ENCODE measurements at regions not wholly inside any gene's neighbourhood (a gene's known extent, or its start where the extent isn't known, plus 50 kb on each side); places are given as distances from the start of the nearest gene placed in this dataset.
"Not testable (repeated sequence)": the region's sequence is repeated elsewhere in the genome, so short reads cannot be mapped to it uniquely, and the experiment has no call there.

DNA sequence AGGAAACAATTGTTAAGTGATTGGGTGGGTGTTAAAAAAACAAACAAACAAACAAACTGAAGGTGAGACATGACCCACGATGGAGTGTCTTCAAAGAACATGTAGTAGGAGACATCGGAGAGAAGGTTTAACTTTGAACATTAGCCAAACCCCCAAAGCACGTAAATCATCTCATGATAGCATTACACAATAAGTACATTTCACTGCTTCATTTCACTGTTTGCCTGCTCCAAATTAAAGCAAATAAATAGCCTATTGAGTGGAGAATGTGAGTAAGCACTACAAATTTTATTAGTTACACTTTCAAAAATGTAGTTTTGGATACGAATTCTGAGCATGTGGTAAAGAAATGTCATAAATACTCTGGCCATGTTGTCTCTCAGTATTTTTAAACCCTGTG lies 287.0 kb downstream of the SI start:
- TF ChIP-seq, protein P1, sequence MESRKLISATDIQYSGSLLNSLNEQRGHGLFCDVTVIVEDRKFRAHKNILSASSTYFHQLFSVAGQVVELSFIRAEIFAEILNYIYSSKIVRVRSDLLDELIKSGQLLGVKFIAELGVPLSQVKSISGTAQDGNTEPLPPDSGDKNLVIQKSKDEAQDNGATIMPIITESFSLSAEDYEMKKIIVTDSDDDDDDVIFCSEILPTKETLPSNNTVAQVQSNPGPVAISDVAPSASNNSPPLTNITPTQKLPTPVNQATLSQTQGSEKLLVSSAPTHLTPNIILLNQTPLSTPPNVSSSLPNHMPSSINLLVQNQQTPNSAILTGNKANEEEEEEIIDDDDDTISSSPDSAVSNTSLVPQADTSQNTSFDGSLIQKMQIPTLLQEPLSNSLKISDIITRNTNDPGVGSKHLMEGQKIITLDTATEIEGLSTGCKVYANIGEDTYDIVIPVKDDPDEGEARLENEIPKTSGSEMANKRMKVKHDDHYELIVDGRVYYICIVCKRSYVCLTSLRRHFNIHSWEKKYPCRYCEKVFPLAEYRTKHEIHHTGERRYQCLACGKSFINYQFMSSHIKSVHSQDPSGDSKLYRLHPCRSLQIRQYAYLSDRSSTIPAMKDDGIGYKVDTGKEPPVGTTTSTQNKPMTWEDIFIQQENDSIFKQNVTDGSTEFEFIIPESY (IDR thresholded peaks at IDR 0.05; ENCODE audit: extremely low read depth, insufficient replicate concordance, low read length): no peak
- TF ChIP-seq CEBPB (IDR thresholded peaks at IDR 0.05; ENCODE audit: low read depth): no peak
- TF ChIP-seq, protein P2, sequence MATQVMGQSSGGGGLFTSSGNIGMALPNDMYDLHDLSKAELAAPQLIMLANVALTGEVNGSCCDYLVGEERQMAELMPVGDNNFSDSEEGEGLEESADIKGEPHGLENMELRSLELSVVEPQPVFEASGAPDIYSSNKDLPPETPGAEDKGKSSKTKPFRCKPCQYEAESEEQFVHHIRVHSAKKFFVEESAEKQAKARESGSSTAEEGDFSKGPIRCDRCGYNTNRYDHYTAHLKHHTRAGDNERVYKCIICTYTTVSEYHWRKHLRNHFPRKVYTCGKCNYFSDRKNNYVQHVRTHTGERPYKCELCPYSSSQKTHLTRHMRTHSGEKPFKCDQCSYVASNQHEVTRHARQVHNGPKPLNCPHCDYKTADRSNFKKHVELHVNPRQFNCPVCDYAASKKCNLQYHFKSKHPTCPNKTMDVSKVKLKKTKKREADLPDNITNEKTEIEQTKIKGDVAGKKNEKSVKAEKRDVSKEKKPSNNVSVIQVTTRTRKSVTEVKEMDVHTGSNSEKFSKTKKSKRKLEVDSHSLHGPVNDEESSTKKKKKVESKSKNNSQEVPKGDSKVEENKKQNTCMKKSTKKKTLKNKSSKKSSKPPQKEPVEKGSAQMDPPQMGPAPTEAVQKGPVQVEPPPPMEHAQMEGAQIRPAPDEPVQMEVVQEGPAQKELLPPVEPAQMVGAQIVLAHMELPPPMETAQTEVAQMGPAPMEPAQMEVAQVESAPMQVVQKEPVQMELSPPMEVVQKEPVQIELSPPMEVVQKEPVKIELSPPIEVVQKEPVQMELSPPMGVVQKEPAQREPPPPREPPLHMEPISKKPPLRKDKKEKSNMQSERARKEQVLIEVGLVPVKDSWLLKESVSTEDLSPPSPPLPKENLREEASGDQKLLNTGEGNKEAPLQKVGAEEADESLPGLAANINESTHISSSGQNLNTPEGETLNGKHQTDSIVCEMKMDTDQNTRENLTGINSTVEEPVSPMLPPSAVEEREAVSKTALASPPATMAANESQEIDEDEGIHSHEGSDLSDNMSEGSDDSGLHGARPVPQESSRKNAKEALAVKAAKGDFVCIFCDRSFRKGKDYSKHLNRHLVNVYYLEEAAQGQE (IDR thresholded peaks at IDR 0.05; ENCODE audit: low read depth): no peak
- no peak for TF ChIP-seq TCF7L2 (IDR thresholded peaks at IDR 0.05; ENCODE audit: borderline replicate concordance, extremely low read depth, insufficient read depth, insufficient read length)
- Histone ChIP-seq H3K27ac (ENCODE audit: low read depth, low read length) (no peak overlapping the region), H3K79me2 (ENCODE audit: insufficient read depth, low read length) (no peaks in the 10 kb centered on the region), H3K4me2 (ENCODE audit: low read length) (no peak overlapping the region), H3K9me2 (ENCODE audit: insufficient read depth) (no peaks in the 10 kb centered on the region; the same call in 1 of the 2 replicates), H3K4me1 (ENCODE audit: control insufficient read depth in 1 of 2, insufficient read depth in 2 of 2, low read length in 2 of 2) (no peaks in the 10 kb centered on the region), H3K36me3 (ENCODE audit: control insufficient read depth in 1 of 2, insufficient read depth in 2 of 2, low read length in 2 of 2) (no peaks in the 10 kb centered on the region), H3K27me3 (ENCODE audit: insufficient read depth, low read length) (no peaks in the 10 kb centered on the region), H3K9ac (ENCODE audit: low read length) (no peak overlapping the region), H3K9me3 (ENCODE audit: control insufficient read depth in 1 of 2, insufficient read depth in 1 of 2, low read depth in 1 of 2, low read length in 2 of 2) (no peaks in the 10 kb centered on the region), H3K4me3 (replicated peaks in 1 of 2; ENCODE audit: low read depth in 1 of 2, low read length in 2 of 2) (no peak overlapping the region), H4K20me1 (ENCODE audit: insufficient read depth) (no peaks in the 10 kb centered on the region), H2AFZ (ENCODE audit: low read depth, low read length, poor library complexity, severe bottlenecking) (no peak overlapping the region)
- no peak for DNase-seq (ENCODE audit: low read depth, low spot score)
- POLR2A ChIA-PET: no interaction called here
- CTCF ChIA-PET: no interaction called here
- RAD21 ChIA-PET (ENCODE audit: low non-redundant PET in 1 of 2, low total read pairs in 2 of 2, uncharacterized antibody in 2 of 2, unreplicated experiment in 2 of 2): no interaction called here
- BruUV-seq (replicated peaks): no TSS peak
- intact Hi-C loops (cut with micrococcal nuclease): no loop called here
- ATAC-seq: no peak

DNA sequence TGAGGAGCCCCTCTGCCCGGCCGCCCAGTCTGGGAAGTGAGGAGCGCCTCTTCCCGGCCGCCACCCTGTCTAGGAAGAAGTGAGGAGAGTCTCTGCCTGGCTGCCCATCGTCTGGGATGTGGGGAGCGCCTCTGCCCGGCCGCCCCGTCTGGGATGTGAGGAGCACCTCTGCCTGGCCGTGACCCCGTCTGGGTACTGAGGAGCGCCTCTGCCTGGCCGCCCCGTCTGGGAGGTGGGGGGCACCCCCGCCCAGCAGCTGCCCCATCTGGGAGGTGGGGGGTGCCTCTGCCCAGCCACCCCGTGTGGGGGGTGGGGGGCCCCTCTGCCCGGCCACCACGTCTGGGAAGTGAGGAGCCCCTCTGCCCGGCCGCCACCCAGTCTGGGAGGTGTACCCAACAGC lies 293.9 kb downstream of the SI start:
- H2AFZ ChIP-seq (ENCODE audit: low read depth, low read length, poor library complexity, severe bottlenecking); BruUV-seq (replicated peaks); H3K36me3 ChIP-seq (ENCODE audit: control insufficient read depth in 1 of 2, insufficient read depth in 2 of 2, low read length in 2 of 2); H3K27ac ChIP-seq (ENCODE audit: low read depth, low read length); CTCF ChIA-PET; POLR2A ChIA-PET; H3K9me2 ChIP-seq (ENCODE audit: insufficient read depth); H3K4me2 ChIP-seq (ENCODE audit: low read length); DNase-seq (ENCODE audit: low read depth, low spot score); RAD21 ChIA-PET (ENCODE audit: low non-redundant PET in 1 of 2, low total read pairs in 2 of 2, uncharacterized antibody in 2 of 2, unreplicated experiment in 2 of 2); H3K79me2 ChIP-seq (ENCODE audit: insufficient read depth, low read length); H4K20me1 ChIP-seq (ENCODE audit: insufficient read depth); H3K9ac ChIP-seq (ENCODE audit: low read length); H3K27me3 ChIP-seq (ENCODE audit: insufficient read depth, low read length); intact Hi-C loops (cut with micrococcal nuclease); H3K4me3 ChIP-seq (replicated peaks in 1 of 2; ENCODE audit: low read depth in 1 of 2, low read length in 2 of 2); H3K4me1 ChIP-seq (ENCODE audit: control insufficient read depth in 1 of 2, insufficient read depth in 2 of 2, low read length in 2 of 2); H3K9me3 ChIP-seq (ENCODE audit: control insufficient read depth in 1 of 2, insufficient read depth in 1 of 2, low read depth in 1 of 2, low read length in 2 of 2); ATAC-seq: not testable (repeated sequence)

Measured in HCT116 (cell line).